Ovary (tissue), 3 donors: ENCODE measurements at regions not wholly inside any gene's neighbourhood (a gene's known extent, or its start where the extent isn't known, plus 50 kb on each side); places are given as distances from the start of the nearest gene placed in this dataset.

Experiments used
- POLR2A ChIP-seq: fragments of 450-650 bp; IDR thresholded peaks from one replicate; pipeline ENCODE4 v1.6.1; 2017; ENCODE audit warnings: antibody characterized with exemption, mild to moderate bottlenecking, moderate library complexity
- TF ChIP-seq, protein P1 (sequence below), 3 donors: fragments of 450-650 bp in 2 of 3; fragments of 200-600 bp in 1 of 3; IDR thresholded peaks; one replicate each; pipeline versions ENCODE4 v1.5.1 to v1.8.0; 2016 to 2022; ENCODE audit warnings: antibody characterized with exemption in 3 of 3, mild to moderate bottlenecking in 1 of 3
- donor health status: DM: no; HTN: no; CAD: no.

DNA sequence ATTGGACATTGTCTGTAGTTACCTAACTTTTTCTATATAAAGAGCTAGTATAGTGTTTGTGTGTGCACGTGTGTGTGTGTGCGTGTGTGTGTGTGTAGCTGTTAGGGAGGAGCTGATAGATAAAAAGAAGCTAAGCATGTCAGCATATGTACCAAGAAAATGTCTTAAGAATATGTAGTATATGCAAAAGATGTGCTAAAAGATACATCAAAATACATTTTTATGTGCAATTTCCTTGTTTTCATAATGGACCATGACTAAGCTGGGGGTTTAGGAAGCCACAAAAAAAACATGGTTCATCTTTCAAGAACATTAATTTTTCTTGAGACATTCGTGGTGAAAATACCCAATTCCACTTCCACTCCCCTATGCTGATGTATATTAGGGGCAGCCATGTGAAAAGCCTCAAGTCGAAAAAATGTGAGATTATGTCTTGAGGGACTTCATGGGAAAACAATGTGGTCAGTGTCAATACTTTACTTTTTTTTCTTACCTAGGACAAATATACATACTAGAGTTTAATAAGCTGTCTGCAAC lies 1599.7 kb downstream of the ARAP2 start:
- TF ChIP-seq, protein P1, sequence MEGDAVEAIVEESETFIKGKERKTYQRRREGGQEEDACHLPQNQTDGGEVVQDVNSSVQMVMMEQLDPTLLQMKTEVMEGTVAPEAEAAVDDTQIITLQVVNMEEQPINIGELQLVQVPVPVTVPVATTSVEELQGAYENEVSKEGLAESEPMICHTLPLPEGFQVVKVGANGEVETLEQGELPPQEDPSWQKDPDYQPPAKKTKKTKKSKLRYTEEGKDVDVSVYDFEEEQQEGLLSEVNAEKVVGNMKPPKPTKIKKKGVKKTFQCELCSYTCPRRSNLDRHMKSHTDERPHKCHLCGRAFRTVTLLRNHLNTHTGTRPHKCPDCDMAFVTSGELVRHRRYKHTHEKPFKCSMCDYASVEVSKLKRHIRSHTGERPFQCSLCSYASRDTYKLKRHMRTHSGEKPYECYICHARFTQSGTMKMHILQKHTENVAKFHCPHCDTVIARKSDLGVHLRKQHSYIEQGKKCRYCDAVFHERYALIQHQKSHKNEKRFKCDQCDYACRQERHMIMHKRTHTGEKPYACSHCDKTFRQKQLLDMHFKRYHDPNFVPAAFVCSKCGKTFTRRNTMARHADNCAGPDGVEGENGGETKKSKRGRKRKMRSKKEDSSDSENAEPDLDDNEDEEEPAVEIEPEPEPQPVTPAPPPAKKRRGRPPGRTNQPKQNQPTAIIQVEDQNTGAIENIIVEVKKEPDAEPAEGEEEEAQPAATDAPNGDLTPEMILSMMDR (IDR thresholded peaks at IDR 0.05) = no peak
- no peak for TF ChIP-seq POLR2A
